ENCODE measurements at regions not wholly inside any gene's neighbourhood (a gene's known extent, or its start where the extent isn't known, plus 50 kb on each side); places are given as distances from the start of the nearest gene placed in this dataset.

GRCh38 chrX:43224496-43224895, 431.6 kb upstream of the MAOA start:
- H3K4me2 ChIP-seq (ENCODE audit: low read depth, low read length, poor library complexity, severe bottlenecking): no peak overlapping the region
- DNase-seq: no peak
- H3K9me2 ChIP-seq (replicated peaks; ENCODE audit: insufficient read depth, low read length): no peaks in the 10 kb centered on the region
- no peaks in the 10 kb centered on the region for H3K4me1 ChIP-seq (ENCODE audit: low read length)
- H3K4me3 ChIP-seq (ENCODE audit: low read length): no peak overlapping the region
- peaks cover 25% of the 10 kb centered on the region for H3K9me3 ChIP-seq (ENCODE audit: low read length)
- H2AFZ ChIP-seq (ENCODE audit: low read length): no peak overlapping the region
- no peaks in the 10 kb centered on the region for H4K20me1 ChIP-seq (ENCODE audit: insufficient read depth, low read depth, low read length)
- no peaks in the 10 kb centered on the region for H3K27me3 ChIP-seq (ENCODE audit: low read length)
- H3K9ac ChIP-seq (ENCODE audit: low read length): no peak overlapping the region
- no peak overlapping the region for H3K27ac ChIP-seq (ENCODE audit: low read length)
- H3K79me2 ChIP-seq (ENCODE audit: low read length): no peaks in the 10 kb centered on the region
- no peaks in the 10 kb centered on the region for H3K36me3 ChIP-seq (ENCODE audit: insufficient read depth, low read length)

- no peak overlapping the region for H3K27ac ChIP-seq (ENCODE audit: low read length)
- H3K9me2 ChIP-seq (replicated peaks; ENCODE audit: insufficient read depth, low read length): no peaks in the 10 kb centered on the region
- DNase-seq: no peak
- H3K4me2 ChIP-seq (ENCODE audit: low read depth, low read length, poor library complexity, severe bottlenecking): no peak overlapping the region
- H2AFZ ChIP-seq (ENCODE audit: low read length): no peak overlapping the region
- H3K9me3 ChIP-seq (ENCODE audit: low read length): peaks cover 26% of the 10 kb centered on the region
- H4K20me1 ChIP-seq (ENCODE audit: insufficient read depth, low read depth, low read length): no peaks in the 10 kb centered on the region
- H3K27me3 ChIP-seq (ENCODE audit: low read length): no peaks in the 10 kb centered on the region
- H3K4me1 ChIP-seq (ENCODE audit: low read length): no peaks in the 10 kb centered on the region
- no peak overlapping the region for H3K9ac ChIP-seq (ENCODE audit: low read length)
- no peaks in the 10 kb centered on the region for H3K79me2 ChIP-seq (ENCODE audit: low read length)
- no peak overlapping the region for H3K4me3 ChIP-seq (ENCODE audit: low read length)
- no peaks in the 10 kb centered on the region for H3K36me3 ChIP-seq (ENCODE audit: insufficient read depth, low read length)
Measured at GRCh38 chrX:43225626-43226328, 430.3 kb upstream of the MAOA start.

DNA sequence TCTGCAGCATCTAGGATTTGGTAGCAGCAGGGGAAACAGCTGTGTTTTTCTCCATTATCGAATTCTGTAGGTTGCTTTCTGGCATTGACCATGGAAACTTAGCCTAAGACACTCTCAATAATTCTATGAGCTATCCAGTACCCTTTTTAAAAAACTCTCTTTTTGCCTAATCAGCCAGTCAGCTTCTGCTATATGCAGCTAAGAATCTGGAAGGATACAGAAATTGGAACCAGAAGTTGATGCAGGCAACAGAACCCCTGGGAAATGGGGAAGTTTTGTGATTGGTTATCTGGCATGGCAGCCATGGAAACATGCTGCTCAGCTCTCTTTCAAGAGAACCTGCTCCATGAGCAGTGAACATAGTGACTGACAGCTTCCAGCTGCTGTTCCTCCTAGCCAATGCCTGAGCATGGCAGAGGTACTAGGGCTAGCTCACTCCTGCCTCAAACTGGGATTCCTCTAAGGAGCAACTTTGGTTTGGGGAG, 417.6 kb upstream of the MAOA start:
- Histone ChIP-seq H2AFZ (ENCODE audit: low read length) (no peak overlapping the region), H3K9me2 (replicated peaks; ENCODE audit: insufficient read depth, low read length) (no peaks in the 10 kb centered on the region), H3K4me3 (ENCODE audit: low read length) (no peak overlapping the region), H3K9me3 (ENCODE audit: low read length) (peaks cover 4% of the 10 kb centered on the region), H4K20me1 (ENCODE audit: insufficient read depth, low read depth, low read length) (no peaks in the 10 kb centered on the region), H3K36me3 (ENCODE audit: insufficient read depth, low read length) (no peaks in the 10 kb centered on the region), H3K4me2 (ENCODE audit: low read depth, low read length, poor library complexity, severe bottlenecking) (no peak overlapping the region), H3K4me1 (ENCODE audit: low read length) (no peaks in the 10 kb centered on the region), H3K9ac (ENCODE audit: low read length) (no peak overlapping the region), H3K27me3 (ENCODE audit: low read length) (no peaks in the 10 kb centered on the region), H3K27ac (ENCODE audit: low read length) (no peak overlapping the region), H3K79me2 (ENCODE audit: low read length) (no peaks in the 10 kb centered on the region)
- no peak for DNase-seq

DNA sequence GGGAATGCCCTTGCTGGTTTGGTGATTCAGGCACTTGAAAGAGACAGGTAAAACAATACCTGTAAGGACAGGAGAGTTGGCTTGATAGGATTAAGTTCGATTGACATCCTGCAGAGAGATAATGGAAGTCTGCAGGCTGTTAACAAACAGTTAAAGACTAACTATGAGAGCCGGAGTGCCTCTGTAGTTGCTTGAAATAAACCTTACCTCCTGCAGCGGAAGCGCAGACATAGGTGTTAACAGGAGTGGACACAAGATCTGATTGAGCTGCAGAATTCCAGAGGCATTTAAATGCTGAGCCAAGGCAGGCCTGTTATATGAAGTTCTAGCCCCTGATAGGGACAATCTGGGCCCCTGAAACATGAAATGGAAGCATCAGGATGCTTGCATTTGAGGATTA, 416.7 kb upstream of the MAOA start:
- Histone ChIP-seq H3K79me2 (ENCODE audit: low read length) (no peaks in the 10 kb centered on the region), H3K9ac (ENCODE audit: low read length) (no peak overlapping the region), H3K27me3 (ENCODE audit: low read length) (no peaks in the 10 kb centered on the region), H3K4me3 (ENCODE audit: low read length) (no peak overlapping the region), H3K9me3 (ENCODE audit: low read length) (peaks cover 4% of the 10 kb centered on the region), H3K4me1 (ENCODE audit: low read length) (no peaks in the 10 kb centered on the region), H2AFZ (ENCODE audit: low read length) (no peak overlapping the region), H3K36me3 (ENCODE audit: insufficient read depth, low read length) (no peaks in the 10 kb centered on the region), H4K20me1 (ENCODE audit: insufficient read depth, low read depth, low read length) (no peaks in the 10 kb centered on the region), H3K4me2 (ENCODE audit: low read depth, low read length, poor library complexity, severe bottlenecking) (no peak overlapping the region), H3K9me2 (replicated peaks; ENCODE audit: insufficient read depth, low read length) (no peaks in the 10 kb centered on the region), H3K27ac (ENCODE audit: low read length) (no peak overlapping the region)
- DNase-seq: no peak

- Histone ChIP-seq H3K36me3 (ENCODE audit: insufficient read depth, low read length) (no peaks in the 10 kb centered on the region), H3K27me3 (ENCODE audit: low read length) (no peaks in the 10 kb centered on the region)
- DNase-seq: no peak
Measured at GRCh38 chrX:43255596-43255995, 400.5 kb upstream of the MAOA start.

DNA sequence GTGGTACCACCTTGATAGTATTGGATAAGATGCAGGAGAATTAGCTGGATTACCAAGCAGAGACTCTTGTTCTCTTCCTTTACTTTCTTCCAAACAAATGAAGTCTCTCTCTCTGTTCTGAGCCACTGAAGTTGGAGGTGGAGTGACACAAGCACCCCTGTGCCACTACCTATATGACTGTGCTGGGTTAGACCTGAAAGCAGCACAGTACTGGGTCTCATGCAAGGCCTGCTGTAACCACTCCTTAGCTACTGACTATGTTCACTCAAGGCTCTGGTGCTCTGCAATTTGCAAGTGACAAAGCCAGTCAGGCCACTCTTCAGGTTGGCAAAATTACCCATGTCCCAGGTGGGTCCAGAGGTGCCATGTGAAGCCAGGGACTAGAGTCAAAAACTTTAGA, 389.6 kb upstream of the MAOA start:
- Histone ChIP-seq H3K9me2 (replicated peaks; ENCODE audit: insufficient read depth, low read length) (no peaks in the 10 kb centered on the region), H3K9ac (ENCODE audit: low read length) (no peak overlapping the region), H3K4me3 (ENCODE audit: low read length) (no peak overlapping the region), H3K27ac (ENCODE audit: low read length) (no peak overlapping the region), H2AFZ (ENCODE audit: low read length) (no peak overlapping the region), H3K9me3 (ENCODE audit: low read length) (peaks cover 24% of the 10 kb centered on the region), H3K36me3 (ENCODE audit: insufficient read depth, low read length) (no peaks in the 10 kb centered on the region), H3K27me3 (ENCODE audit: low read length) (no peaks in the 10 kb centered on the region), H3K4me1 (ENCODE audit: low read length) (no peaks in the 10 kb centered on the region), H3K79me2 (ENCODE audit: low read length) (no peaks in the 10 kb centered on the region), H4K20me1 (ENCODE audit: insufficient read depth, low read depth, low read length) (no peaks in the 10 kb centered on the region), H3K4me2 (ENCODE audit: low read depth, low read length, poor library complexity, severe bottlenecking) (no peak overlapping the region)
- DNase-seq: no peak

More at GRCh38 chrX:43255596-43255995, 400.5 kb upstream of the MAOA start:
- no peak overlapping the region for H3K4me3 ChIP-seq (ENCODE audit: low read length)
- no peak overlapping the region for H3K9ac ChIP-seq (ENCODE audit: low read length)
- no peak overlapping the region for H3K4me2 ChIP-seq (ENCODE audit: low read depth, low read length, poor library complexity, severe bottlenecking)
- no peaks in the 10 kb centered on the region for H3K79me2 ChIP-seq (ENCODE audit: low read length)
- H4K20me1 ChIP-seq (ENCODE audit: insufficient read depth, low read depth, low read length): no peaks in the 10 kb centered on the region
- H3K9me3 ChIP-seq (ENCODE audit: low read length): peaks cover 6% of the 10 kb centered on the region
- no peak overlapping the region for H2AFZ ChIP-seq (ENCODE audit: low read length)
- H3K27ac ChIP-seq (ENCODE audit: low read length): no peak overlapping the region
- H3K4me1 ChIP-seq (ENCODE audit: low read length): no peaks in the 10 kb centered on the region
- no peaks in the 10 kb centered on the region for H3K9me2 ChIP-seq (replicated peaks; ENCODE audit: insufficient read depth, low read length)

DNA sequence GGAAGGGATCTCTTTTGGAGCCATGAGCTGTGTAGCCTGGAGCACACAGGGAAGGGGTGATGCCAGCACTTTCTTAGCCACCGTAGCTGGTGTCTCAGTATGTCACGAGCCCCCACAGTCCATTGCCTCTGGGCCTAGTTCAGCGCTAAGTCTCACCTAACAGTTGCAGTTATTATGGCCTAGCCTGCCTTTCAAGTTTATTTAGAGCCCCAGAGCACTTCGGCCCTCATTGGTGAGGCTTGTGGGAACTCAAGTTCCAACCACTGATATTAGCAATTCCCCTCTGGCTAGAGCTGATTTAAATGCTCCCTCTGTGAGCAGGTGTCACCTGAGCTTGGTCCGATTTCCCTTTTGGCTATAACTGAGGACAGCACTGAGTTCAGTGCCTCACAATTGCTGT, 388.4 kb upstream of the MAOA start:
- Histone ChIP-seq H3K4me1 (ENCODE audit: low read length) (no peaks in the 10 kb centered on the region), H3K27ac (ENCODE audit: low read length) (no peak overlapping the region), H3K9ac (ENCODE audit: low read length) (no peak overlapping the region), H3K27me3 (ENCODE audit: low read length) (no peaks in the 10 kb centered on the region), H2AFZ (ENCODE audit: low read length) (no peak overlapping the region), H3K36me3 (ENCODE audit: insufficient read depth, low read length) (no peaks in the 10 kb centered on the region), H3K9me3 (ENCODE audit: low read length) (peaks cover 24% of the 10 kb centered on the region), H3K4me3 (ENCODE audit: low read length) (no peak overlapping the region), H3K4me2 (ENCODE audit: low read depth, low read length, poor library complexity, severe bottlenecking) (no peak overlapping the region), H3K9me2 (replicated peaks; ENCODE audit: insufficient read depth, low read length) (no peaks in the 10 kb centered on the region), H3K79me2 (ENCODE audit: low read length) (no peaks in the 10 kb centered on the region), H4K20me1 (ENCODE audit: insufficient read depth, low read depth, low read length) (no peaks in the 10 kb centered on the region)
- DNase-seq: no peak

- no peaks in the 10 kb centered on the region for H3K4me1 ChIP-seq (ENCODE audit: low read length)
Measured at GRCh38 chrX:43269201-43269600, 386.9 kb upstream of the MAOA start.

More at GRCh38 chrX:43269201-43269600, 386.9 kb upstream of the MAOA start:
- Histone ChIP-seq H3K4me3 (ENCODE audit: low read length) (no peak overlapping the region), H3K9me3 (ENCODE audit: low read length) (peaks cover 32% of the 10 kb centered on the region), H3K27ac (ENCODE audit: low read length) (no peak overlapping the region), H3K79me2 (ENCODE audit: low read length) (no peaks in the 10 kb centered on the region), H3K9me2 (replicated peaks; ENCODE audit: insufficient read depth, low read length) (no peaks in the 10 kb centered on the region), H3K9ac (ENCODE audit: low read length) (no peak overlapping the region), H4K20me1 (ENCODE audit: insufficient read depth, low read depth, low read length) (no peaks in the 10 kb centered on the region), H3K36me3 (ENCODE audit: insufficient read depth, low read length) (no peaks in the 10 kb centered on the region), H3K4me2 (ENCODE audit: low read depth, low read length, poor library complexity, severe bottlenecking) (no peak overlapping the region), H3K27me3 (ENCODE audit: low read length) (no peaks in the 10 kb centered on the region), H2AFZ (ENCODE audit: low read length) (no peak overlapping the region)
- DNase-seq: no peak

Measured in Karpas-422 (cell line).